ENCODE measurements at regions not wholly inside any gene's neighbourhood (a gene's known extent, or its start where the extent isn't known, plus 50 kb on each side); places are given as distances from the start of the nearest gene placed in this dataset.

- H3K36me3 ChIP-seq = no peaks in the 10 kb centered on the region
- no peaks in the 10 kb centered on the region for H3K4me1 ChIP-seq
- no peaks in the 10 kb centered on the region for H3K9me3 ChIP-seq
- no peak for DNase-seq
- WGBS, 2 donors (ENCODE audit: low coverage in 1 of 2) = 70 to 74% methylated on average over 3 of the region's 3 CpGs
- intact Hi-C loops (cut with DNase I; ENCODE audit: low total_unique reads) (no loop called here), in situ Hi-C loops (cut with MboI; ENCODE audit: low pct_ligation_motif_present in 1 of 4, low pct_unique_long_range_greater_than_20kb in 1 of 4, low sequenced_read_pairs in 3 of 4) (loop anchor here (10.0 to 25.0 kb wide), 6 partner anchors 353 to 830 kb away; partner anchors contain the start of gene TOX3 (in 1 of the 4))
- no peak overlapping the region for H3K4me3 ChIP-seq
- H3K27me3 ChIP-seq = no peaks in the 10 kb centered on the region
- TF ChIP-seq POLR2A (IDR thresholded peaks at IDR 0.05) (no peak), CTCF (IDR thresholded peaks at IDR 0.05) (no peak), EP300 (IDR thresholded peaks at IDR 0.05; ENCODE audit: low read depth) (no peak), POLR2AphosphoS5 (IDR thresholded peaks at IDR 0.05) (no peak)
- no peak overlapping the region for H3K27ac ChIP-seq
Observed at GRCh38 chr16:52184336-52184735, 362.6 kb downstream of the TOX3 start.

GRCh38 chr16:52182840-52183239 is 364.1 kb downstream of the TOX3 start:
- Histone ChIP-seq H3K4me1 (no peaks in the 10 kb centered on the region), H3K27ac (no peak overlapping the region), H3K36me3 (no peaks in the 10 kb centered on the region), H3K27me3 (no peaks in the 10 kb centered on the region), H3K9me3 (no peaks in the 10 kb centered on the region), H3K4me3 (no peak overlapping the region)
- intact Hi-C loops (cut with DNase I; ENCODE audit: low total_unique reads) (no loop called here), in situ Hi-C loops (cut with MboI; ENCODE audit: low pct_ligation_motif_present in 1 of 4, low pct_unique_long_range_greater_than_20kb in 1 of 4, low sequenced_read_pairs in 3 of 4) (loop anchor here (10.0 to 25.0 kb wide), 6 partner anchors 354 to 832 kb away; partner anchors contain the start of gene TOX3 (in 1 of the 4))
- 76 to 100% methylated on average over 1 to 2 of the region's 2 CpGs for WGBS, 2 donors (ENCODE audit: low coverage in 1 of 2)
- DNase-seq = no peak
- TF ChIP-seq POLR2AphosphoS5 (IDR thresholded peaks at IDR 0.05) (no peak), EP300 (IDR thresholded peaks at IDR 0.05; ENCODE audit: low read depth) (no peak), POLR2A (IDR thresholded peaks at IDR 0.05) (no peak), CTCF (IDR thresholded peaks at IDR 0.05) (no peak)

DNA sequence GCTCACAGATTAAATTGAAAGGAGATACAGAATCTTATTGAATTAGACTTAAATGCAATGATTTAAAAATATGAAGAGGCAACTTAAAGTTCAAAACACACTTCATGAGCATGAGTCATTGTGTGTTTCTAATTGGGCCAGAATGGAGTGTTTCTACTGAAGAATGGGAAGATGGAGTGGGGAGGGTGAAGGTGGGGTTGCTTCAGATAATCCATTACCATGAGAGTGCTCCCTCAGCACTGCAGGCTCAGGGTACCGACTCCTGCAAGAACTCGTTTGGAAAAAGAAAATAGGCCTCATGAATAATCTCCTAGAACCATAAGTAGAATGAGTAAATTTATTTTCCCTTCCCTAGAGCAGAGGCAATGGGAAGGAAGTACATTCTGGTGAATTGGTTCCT is 372.8 kb downstream of the TOX3 start:
- H3K4me3 ChIP-seq = no peak overlapping the region
- no peaks in the 10 kb centered on the region for H3K9me3 ChIP-seq
- H3K4me1 ChIP-seq = peaks cover 0 to 9% (median 0%) of the 10 kb centered on the region in 4 donors
- intact Hi-C loops (cut with DNase I; ENCODE audit: low total_unique reads) = no loop called here
- in situ Hi-C loops (cut with MboI; ENCODE audit: low pct_ligation_motif_present in 1 of 4, low pct_unique_long_range_greater_than_20kb in 1 of 4, low sequenced_read_pairs in 3 of 4) = no loop called here
- 77 to 93% methylated on average over 2 of the region's 2 CpGs for WGBS, 2 donors (ENCODE audit: low coverage in 1 of 2)
- TF ChIP-seq EP300 (IDR thresholded peaks at IDR 0.05; ENCODE audit: low read depth) (no peak), CTCF (IDR thresholded peaks at IDR 0.05) (no peak), POLR2A (IDR thresholded peaks at IDR 0.05) (no peak), POLR2AphosphoS5 (IDR thresholded peaks at IDR 0.05) (no peak)
- H3K36me3 ChIP-seq = no peaks in the 10 kb centered on the region
- no peaks in the 10 kb centered on the region for H3K27me3 ChIP-seq
- no peak for DNase-seq
- no peak overlapping the region for H3K27ac ChIP-seq

GRCh38 chr16:52171481-52171880 is 375.5 kb downstream of the TOX3 start:
- Histone ChIP-seq H3K27me3 (no peaks in the 10 kb centered on the region), H3K36me3 (no peaks in the 10 kb centered on the region), H3K9me3 (no peaks in the 10 kb centered on the region), H3K27ac (no peak overlapping the region), H3K4me3 (no peak overlapping the region), H3K4me1 (peaks cover 0 to 9% (median 0%) of the 10 kb centered on the region in 4 donors)
- intact Hi-C loops (cut with DNase I; ENCODE audit: low total_unique reads) (no loop called here), in situ Hi-C loops (cut with MboI; ENCODE audit: low pct_ligation_motif_present in 1 of 4, low pct_unique_long_range_greater_than_20kb in 1 of 4, low sequenced_read_pairs in 3 of 4) (no loop called here)
- no peak for TF ChIP-seq POLR2A (IDR thresholded peaks at IDR 0.05)
- TF ChIP-seq POLR2AphosphoS5 (IDR thresholded peaks at IDR 0.05) = no peak
- TF ChIP-seq EP300 (IDR thresholded peaks at IDR 0.05; ENCODE audit: low read depth) = no peak
- no peak for TF ChIP-seq CTCF (IDR thresholded peaks at IDR 0.05)
- no peak for DNase-seq

All from transverse colon (tissue), 4 donors.